H1 (cell line): ENCODE measurements at regions not wholly inside any gene's neighbourhood (a gene's known extent, or its start where the extent isn't known, plus 50 kb on each side); places are given as distances from the start of the nearest gene placed in this dataset.

Experiments used
- CTCF ChIA-PET: fragments of 300-600 bp; sonication (Branson Sonifier 250); formaldehyde crosslinking; loops from one replicate; lab custom pipeline; 2021; ENCODE audit not compliant: partially characterized antibody; lab: Charles Lee
- POLR2A ChIA-PET: fragments of 300-600 bp; sonication (Branson Sonifier 250); formaldehyde crosslinking; loops from one replicate; lab custom pipeline; 2021; ENCODE audit warnings: inconsistent platforms; ENCODE audit not compliant: partially characterized antibody; lab: Charles Lee
- DNase-seq, 2 experiments: peaks; one replicate each; pipeline versions ENCODE4 v3.0.0 to v3.0.0-alpha.2; 2010 to 2022; ENCODE audit warnings: low spot score in 2 of 2, low read depth in 1 of 2, mixed read lengths in 1 of 2
- FAIRE-seq: peaks from 2 replicates; lab custom pipeline; 2011; peaks lifted over from hg19 to GRCh38; lab: Jason Lieb, UNC
- H2AFZ ChIP-seq: 2 replicates; pipeline ENCODE4 v1.8.1; 2012; ENCODE audit warnings: low read length, inconsistent platforms
- H2AK5ac ChIP-seq: 2 replicates; pipeline ENCODE4 v1.6.1; 2013; ENCODE audit warnings: low read depth, low read length
- H2BK120ac ChIP-seq: replicated peaks from 2 replicates; pipeline ENCODE3; 2013; ENCODE audit warnings: low read depth, low read length, inconsistent platforms
- H2BK12ac ChIP-seq: 2 replicates; pipeline ENCODE4 v1.6.1; 2013; ENCODE audit warnings: low read depth, low read length
- H2BK15ac ChIP-seq: 2 replicates; pipeline ENCODE4 v1.6.1; 2013; ENCODE audit warnings: low read length
- H2BK20ac ChIP-seq: 2 replicates; pipeline ENCODE4 v1.6.1; 2013; ENCODE audit warnings: low read length
- H2BK5ac ChIP-seq: 2 replicates; pipeline ENCODE4 v1.6.1; 2013; ENCODE audit warnings: low read depth, low read length
- H3K14ac ChIP-seq: 2 replicates; pipeline ENCODE4 v1.6.1; 2013; ENCODE audit warnings: inconsistent platforms; ENCODE audit not compliant: insufficient read length
- H3K18ac ChIP-seq: 2 replicates; pipeline ENCODE4 v1.6.1; 2013; ENCODE audit warnings: low read length; ENCODE audit errors: extremely low read depth
- H3K23ac ChIP-seq: 2 replicates; pipeline ENCODE4 v1.6.1; 2013; ENCODE audit warnings: inconsistent platforms; ENCODE audit not compliant: insufficient read length
- H3K23me2 ChIP-seq: 2 replicates; pipeline ENCODE4 v1.6.1; 2013; ENCODE audit warnings: low read depth, low read length
- H3K27ac ChIP-seq: 2 replicates; pipeline ENCODE4 v1.6.1; 2011; ENCODE audit warnings: low read depth, low read length, inconsistent platforms
- H3K27me3 ChIP-seq, 4 experiments: replicated peaks in 1 of 4; 1 replicate in 1 of 4; 2 replicates in 3 of 4; pipeline versions ENCODE4 v1.6.1 to v1.8.1; 2011 to 2013; ENCODE audit warnings: low read length in 3 of 4, mild to moderate bottlenecking in 3 of 4, inconsistent platforms in 2 of 4, mixed read lengths in 2 of 4, moderate library complexity in 1 of 4; ENCODE audit not compliant: control insufficient read depth in 3 of 4, insufficient read depth in 3 of 4; ENCODE audit errors: extremely low read depth in 1 of 4
- H3K36me3 ChIP-seq, 4 experiments: 2 replicates each; pipeline versions ENCODE4 v1.6.1 to v1.8.1; 2011 to 2013; ENCODE audit warnings: mild to moderate bottlenecking in 4 of 4, low read length in 3 of 4, moderate library complexity in 2 of 4, control low read depth in 1 of 4, inconsistent platforms in 1 of 4; ENCODE audit not compliant: insufficient read depth in 4 of 4, control insufficient read depth in 2 of 4
- H3K4ac ChIP-seq: replicated peaks from 2 replicates; pipeline ENCODE3; 2013; ENCODE audit warnings: low read length, low read depth, mixed read lengths, inconsistent platforms; ENCODE audit not compliant: insufficient read length
- H3K4me1 ChIP-seq, 4 experiments: replicated peaks in 1 of 4; 1 replicate in 1 of 4; 2 replicates in 3 of 4; pipeline versions ENCODE4 v1.6.1 to v1.8.1; 2011 to 2013; ENCODE audit warnings: low read length in 3 of 4, inconsistent platforms in 2 of 4, mixed read lengths in 1 of 4; ENCODE audit not compliant: insufficient read depth in 4 of 4, control insufficient read depth in 3 of 4
- H3K4me2 ChIP-seq, 2 experiments: 2 replicates each; pipeline versions ENCODE4 v1.6.1 to v1.8.1; 2011 to 2013; ENCODE audit warnings: low read depth in 2 of 2, low read length in 2 of 2, control low read depth in 1 of 2, inconsistent platforms in 1 of 2, mild to moderate bottlenecking in 1 of 2; ENCODE audit not compliant: insufficient read depth in 1 of 2
- H3K4me3 ChIP-seq, 4 experiments: fragments of 200-600, 300-600 bp in 1 of 4; sonication (generic), shearing (Covaris generic), sonication (Bioruptor Twin) in 1 of 4; 2 replicates each; pipeline versions ENCODE4 v1.5.1 to v1.8.1; 2011 to 2016; ENCODE audit warnings: low read length in 4 of 4, low read depth in 3 of 4, control low read depth in 2 of 4, inconsistent platforms in 2 of 4, mild to moderate bottlenecking in 2 of 4, mixed read lengths in 1 of 4, moderate library complexity in 1 of 4; ENCODE audit not compliant: insufficient read depth in 2 of 4; ENCODE audit errors: extremely low read depth in 1 of 4
- H3K56ac ChIP-seq: replicated peaks from 2 replicates; pipeline ENCODE3; 2013; ENCODE audit warnings: low read depth, mild to moderate bottlenecking, mixed read lengths, low read length, inconsistent platforms; ENCODE audit not compliant: insufficient read length
- H3K79me1 ChIP-seq: 2 replicates; pipeline ENCODE4 v1.6.1; 2013; ENCODE audit warnings: low read depth, low read length, control low read depth
- H3K79me2 ChIP-seq, 2 experiments: 2 replicates each; pipeline versions ENCODE4 v1.6.1 to v1.8.1; 2012 to 2013; ENCODE audit warnings: low read length in 2 of 2, mild to moderate bottlenecking in 2 of 2, inconsistent platforms in 1 of 2; ENCODE audit not compliant: insufficient read depth in 2 of 2, control insufficient read depth in 1 of 2
- H3K9ac ChIP-seq, 4 experiments: replicated peaks in 1 of 4; 1 replicate in 1 of 4; 2 replicates in 3 of 4; pipeline versions ENCODE4 v1.6.1 to v1.8.1; 2011 to 2013; ENCODE audit warnings: low read depth in 3 of 4, low read length in 3 of 4, control low read depth in 2 of 4, mild to moderate bottlenecking in 2 of 4, moderate library complexity in 2 of 4, inconsistent platforms in 1 of 4; ENCODE audit errors: extremely low read depth in 1 of 4
- H3K9me3 ChIP-seq, 2 experiments: 2 replicates each; pipeline versions ENCODE4 v1.6.1 to v1.8.1; 2012 to 2013; ENCODE audit warnings: mild to moderate bottlenecking in 2 of 2, moderate library complexity in 2 of 2, control low read depth in 1 of 2, inconsistent platforms in 1 of 2, low read depth in 1 of 2, low read length in 1 of 2, mixed read lengths in 1 of 2; ENCODE audit not compliant: insufficient read depth in 2 of 2
- H4K20me1 ChIP-seq, 2 experiments: replicated peaks in 1 of 2; 2 replicates each; pipeline versions ENCODE3 to v1.8.1; 2011 to 2013; ENCODE audit warnings: inconsistent platforms in 2 of 2, low read length in 2 of 2, mild to moderate bottlenecking in 1 of 2; ENCODE audit not compliant: insufficient read depth in 2 of 2, control insufficient read depth in 1 of 2
- H4K5ac ChIP-seq: 2 replicates; pipeline ENCODE4 v1.6.1; 2013; ENCODE audit warnings: low read length, low read depth, mixed read lengths, inconsistent platforms; ENCODE audit not compliant: insufficient read length
- H4K8ac ChIP-seq: 2 replicates; pipeline ENCODE4 v1.8.0; 2013; ENCODE audit warnings: mild to moderate bottlenecking, moderate library complexity, low read length, inconsistent platforms; ENCODE audit not compliant: insufficient read depth; ENCODE audit errors: extremely low read depth
- H4K91ac ChIP-seq: replicated peaks from 2 replicates; pipeline ENCODE3; 2013; ENCODE audit warnings: low read length, mixed read lengths, inconsistent platforms; ENCODE audit not compliant: insufficient read length
- CBX5 ChIP-seq: fragments of 300-800, 300-1000 bp; sonication (generic); IDR thresholded peaks from 2 replicates; pipeline ENCODE4 v1.7.1; 2016; ENCODE audit warnings: antibody characterized with exemption, low read length, low read depth
- CBX8 ChIP-seq: fragments of 300-800, 300-1000 bp; sonication (generic); IDR thresholded peaks from 2 replicates; pipeline ENCODE4 v1.7.1; 2016; ENCODE audit warnings: low read depth, low read length, borderline replicate concordance
- CHD2 ChIP-seq: IDR thresholded peaks from 2 replicates; pipeline ENCODE4 v1.6.1; 2012; ENCODE audit warnings: low read length, improper control_type of control experiment
- JUND ChIP-seq: IDR thresholded peaks from 2 replicates; pipeline ENCODE4 v1.6.1; 2011; ENCODE audit warnings: mild to moderate bottlenecking, improper control_type of control experiment, low read length
- MAFK ChIP-seq: IDR thresholded peaks from 2 replicates; pipeline ENCODE4 v1.6.1; 2012; ENCODE audit warnings: low read depth, mild to moderate bottlenecking, improper control_type of control experiment, low read length
- NANOG ChIP-seq: IDR thresholded peaks from 2 replicates; pipeline ENCODE4 v1.6.1; 2011; ENCODE audit warnings: low read length, low read depth, mild to moderate bottlenecking, inconsistent platforms; ENCODE audit not compliant: insufficient read depth, poor library complexity, severe bottlenecking
- NRF1 ChIP-seq: IDR thresholded peaks from 2 replicates; pipeline ENCODE4 v1.6.1; 2011; ENCODE audit warnings: mild to moderate bottlenecking, low read depth, low read length, improper control_type of control experiment
- RBBP5 ChIP-seq: IDR thresholded peaks from 2 replicates; pipeline ENCODE4 v1.7.1; 2012; ENCODE audit warnings: low read depth, mild to moderate bottlenecking, inconsistent platforms, low read length, moderate library complexity, borderline replicate concordance
- SP2 ChIP-seq: IDR thresholded peaks from 2 replicates; pipeline ENCODE4 v1.6.1; 2012; ENCODE audit warnings: mild to moderate bottlenecking, low read length, inconsistent platforms
- SP4 ChIP-seq: IDR thresholded peaks from 2 replicates; pipeline ENCODE4 v1.6.1; 2012; ENCODE audit warnings: low read length, inconsistent platforms
- SRF ChIP-seq: IDR thresholded peaks from 2 replicates; pipeline ENCODE4 v1.6.1; 2011; ENCODE audit warnings: mild to moderate bottlenecking, low read depth, low read length, moderate library complexity
- TAF7 ChIP-seq: optimal IDR thresholded peaks from 2 replicates; pipeline ENCODE3; 2011; ENCODE audit warnings: low read depth, mild to moderate bottlenecking, inconsistent platforms, low read length, moderate library complexity, borderline replicate concordance
- WGBS, 2 experiments: shearing (Covaris generic) in 1 of 2; methylation state at CpG; one replicate each; pipeline versions ENCODE4 v1.1.6 to v1.1.7; 2013 to 2015; ENCODE audit warnings: low lambda C conversion rate in 2 of 2, mixed read lengths in 2 of 2, inconsistent platforms in 1 of 2, low coverage in 1 of 2, missing lambda C conversion rate in 1 of 2; ENCODE audit not compliant: insufficient replicate concordance in 2 of 2, insufficient coverage in 1 of 2, insufficient read length in 1 of 2; ENCODE audit errors: extremely low coverage in 1 of 2, missing lambda C conversion rate in 1 of 2; 5-methylcytosine and 5-hydroxymethylcytosine counted together
- TF ChIP-seq, protein P1 (sequence below): IDR thresholded peaks from 2 replicates; pipeline ENCODE4 v1.6.1; 2012; ENCODE audit warnings: inconsistent platforms

DNA sequence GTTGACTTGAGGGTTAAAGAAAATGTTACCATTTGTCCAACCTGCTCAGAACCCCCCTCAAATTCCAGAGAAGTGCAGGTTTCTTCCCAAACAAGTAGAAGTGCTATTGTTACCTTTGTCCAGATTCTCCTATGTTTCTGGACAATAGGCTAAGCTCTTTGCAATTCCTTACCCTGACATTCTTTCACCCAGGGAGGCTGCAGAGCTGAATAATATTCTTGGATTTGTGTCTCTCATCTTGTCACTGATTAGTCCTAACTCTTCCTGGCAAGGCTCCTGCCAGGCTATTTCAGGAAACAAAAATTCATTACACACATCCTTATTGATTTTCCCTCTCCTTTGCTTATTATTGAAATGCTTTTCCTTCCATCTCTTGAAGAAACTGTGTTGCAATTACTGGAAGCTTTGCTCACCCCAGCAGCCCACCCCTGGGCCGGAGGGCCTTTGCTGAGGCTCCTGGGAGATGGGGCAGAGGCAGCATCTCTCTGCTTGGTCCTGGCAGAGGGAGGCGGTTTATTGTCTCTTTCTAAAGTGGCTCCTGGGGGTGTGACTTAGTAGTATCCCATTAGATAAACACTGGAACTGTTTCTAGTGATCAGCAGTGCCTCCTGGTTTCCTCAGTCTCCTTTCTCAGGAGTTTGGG, 207.5 kb upstream of the PELI2 start:
- H4K5ac ChIP-seq = no peak overlapping the region
- CTCF ChIA-PET = interaction anchor here (0.6 to 1.8 kb wide), 4 partner anchors 8 to 1425 kb away, joined by 3 to 5 read pairs (median 4); no protein-coding TSS in a partner anchor
- H2BK5ac ChIP-seq = no peak overlapping the region
- no peak overlapping the region for H2BK15ac ChIP-seq
- POLR2A ChIA-PET = no interaction called here
- DNase-seq (no peak), FAIRE-seq (no peak)
- whole genome bisulfite sequencing, 2 experiments = 85% methylated on average over 2 of the region's 2 CpGs; no CpG with 5 or more reads in 1 of the 2 experiments
- no peak overlapping the region for H2AFZ ChIP-seq
- H3K4ac ChIP-seq = no peak overlapping the region
- H3K14ac ChIP-seq = no peak overlapping the region
- no peaks in the 10 kb centered on the region for H3K79me2 ChIP-seq
- no peak overlapping the region for H4K91ac ChIP-seq
- no peak overlapping the region for H3K56ac ChIP-seq
- H3K4me2 ChIP-seq = no peak overlapping the region
- no peak overlapping the region for H3K18ac ChIP-seq
- no peaks in the 10 kb centered on the region for H3K27me3 ChIP-seq
- H3K9ac ChIP-seq = no peak overlapping the region
- no peaks in the 10 kb centered on the region for H4K20me1 ChIP-seq
- H3K23ac ChIP-seq = no peak overlapping the region
- no peak overlapping the region for H2BK120ac ChIP-seq
- H3K4me1 ChIP-seq = peaks cover 0 to 5% (median 1%) of the 10 kb centered on the region in 4 experiments; a peak in 1 of 7 replicates
- H2BK12ac ChIP-seq = no peak overlapping the region
- H3K23me2 ChIP-seq = no peaks in the 10 kb centered on the region
- H2BK20ac ChIP-seq = no peak overlapping the region
- no peak overlapping the region for H3K4me3 ChIP-seq
- H3K36me3 ChIP-seq = no peaks in the 10 kb centered on the region
- no peak overlapping the region for H2AK5ac ChIP-seq
- H3K79me1 ChIP-seq = no peaks in the 10 kb centered on the region
- no peaks in the 10 kb centered on the region for H3K9me3 ChIP-seq
- no peak overlapping the region for H3K27ac ChIP-seq
- H4K8ac ChIP-seq = no peak overlapping the region
- TF ChIP-seq NRF1 (no peak), CBX8 (no peak), TAF7 (no peak), CHD2 (no peak), MAFK (no peak), NANOG (no peak), SP4 (no peak), JUND (no peak), RBBP5 (no peak), SRF (no peak), CBX5 (no peak), SP2 (no peak)
- TF ChIP-seq, protein P1, sequence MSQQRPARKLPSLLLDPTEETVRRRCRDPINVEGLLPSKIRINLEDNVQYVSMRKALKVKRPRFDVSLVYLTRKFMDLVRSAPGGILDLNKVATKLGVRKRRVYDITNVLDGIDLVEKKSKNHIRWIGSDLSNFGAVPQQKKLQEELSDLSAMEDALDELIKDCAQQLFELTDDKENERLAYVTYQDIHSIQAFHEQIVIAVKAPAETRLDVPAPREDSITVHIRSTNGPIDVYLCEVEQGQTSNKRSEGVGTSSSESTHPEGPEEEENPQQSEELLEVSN = no peak
